Large intestine (tissue), 3 donors: ENCODE measurements at regions not wholly inside any gene's neighbourhood (a gene's known extent, or its start where the extent isn't known, plus 50 kb on each side); places are given as distances from the start of the nearest gene placed in this dataset.

Experiments used
- DNase-seq, 2 donors: peaks; one replicate each; pipeline versions ENCODE4 v3.0.0 to v3.0.0-alpha.2; 2013
- H3K27ac ChIP-seq: one replicate; pipeline ENCODE4 v1.5.1; 2013; ENCODE audit warnings: low read length
- H3K27me3 ChIP-seq: 2 replicates; pipeline ENCODE4 v1.6.1; 2013; ENCODE audit warnings: low read length; ENCODE audit not compliant: control insufficient read depth, insufficient read depth
- H3K36me3 ChIP-seq: 2 replicates; pipeline ENCODE4 v1.6.1; 2013; ENCODE audit warnings: low read length; ENCODE audit not compliant: control insufficient read depth, insufficient read depth
- H3K4me1 ChIP-seq: one replicate; pipeline ENCODE4 v1.6.1; 2013; ENCODE audit warnings: low read length; ENCODE audit not compliant: control insufficient read depth, insufficient read depth
- H3K4me3 ChIP-seq: one replicate; pipeline ENCODE4 v1.5.1; 2013; ENCODE audit warnings: low read length
- H3K9me3 ChIP-seq: one replicate; pipeline ENCODE4 v1.6.1; 2013; ENCODE audit warnings: mild to moderate bottlenecking, low read depth, low read length, moderate library complexity; ENCODE audit not compliant: control insufficient read depth
- WGBS: methylation state at CpG from one replicate; pipeline ENCODE4 v1.1.5; 2013; ENCODE audit warnings: low lambda C conversion rate; ENCODE audit not compliant: insufficient coverage; 5-methylcytosine and 5-hydroxymethylcytosine counted together

- H3K27me3 ChIP-seq = no peaks in the 10 kb centered on the region
- no peaks in the 10 kb centered on the region for H3K9me3 ChIP-seq
- no peak for DNase-seq
- no peak overlapping the region for H3K27ac ChIP-seq
- no CpG with 5 or more reads among the region's 5 CpGs for WGBS
- no peaks in the 10 kb centered on the region for H3K4me1 ChIP-seq
- no peak overlapping the region for H3K4me3 ChIP-seq
- no peaks in the 10 kb centered on the region for H3K36me3 ChIP-seq
Measured at GRCh38 chr10:4326647-4327046, 499.4 kb upstream of the AKR1E2 start.

GRCh38 chr10:4319870-4320367 is 506.1 kb upstream of the AKR1E2 start:
- H3K27me3 ChIP-seq = no peaks in the 10 kb centered on the region
- no peak overlapping the region for H3K27ac ChIP-seq
- no peaks in the 10 kb centered on the region for H3K36me3 ChIP-seq
- WGBS = 92% methylated on average over 2 of the region's 8 CpGs
- no peaks in the 10 kb centered on the region for H3K4me1 ChIP-seq
- no peaks in the 10 kb centered on the region for H3K9me3 ChIP-seq
- H3K4me3 ChIP-seq = no peak overlapping the region
- no peak for DNase-seq

GRCh38 chr10:4316161-4316810 is 509.7 kb upstream of the AKR1E2 start:
- Histone ChIP-seq H3K36me3 (no peaks in the 10 kb centered on the region), H3K27ac (no peak overlapping the region), H3K4me3 (no peak overlapping the region), H3K9me3 (no peaks in the 10 kb centered on the region), H3K27me3 (no peaks in the 10 kb centered on the region), H3K4me1 (no peaks in the 10 kb centered on the region)
- peak in 1 of 2 donors; percentile 5 for DNase-seq
- 79% methylated on average over 3 of the region's 13 CpGs for WGBS

- H3K36me3 ChIP-seq = no peaks in the 10 kb centered on the region
- DNase-seq = peak in 1 of 2 donors; percentile 8
- no peaks in the 10 kb centered on the region for H3K4me1 ChIP-seq
- no peak overlapping the region for H3K4me3 ChIP-seq
- WGBS = 60% methylated on average over 1 of the region's 4 CpGs
- H3K27ac ChIP-seq = no peak overlapping the region
- no peaks in the 10 kb centered on the region for H3K27me3 ChIP-seq
- H3K9me3 ChIP-seq = no peaks in the 10 kb centered on the region
Measured at GRCh38 chr10:4315551-4315950, 510.5 kb upstream of the AKR1E2 start.

DNA sequence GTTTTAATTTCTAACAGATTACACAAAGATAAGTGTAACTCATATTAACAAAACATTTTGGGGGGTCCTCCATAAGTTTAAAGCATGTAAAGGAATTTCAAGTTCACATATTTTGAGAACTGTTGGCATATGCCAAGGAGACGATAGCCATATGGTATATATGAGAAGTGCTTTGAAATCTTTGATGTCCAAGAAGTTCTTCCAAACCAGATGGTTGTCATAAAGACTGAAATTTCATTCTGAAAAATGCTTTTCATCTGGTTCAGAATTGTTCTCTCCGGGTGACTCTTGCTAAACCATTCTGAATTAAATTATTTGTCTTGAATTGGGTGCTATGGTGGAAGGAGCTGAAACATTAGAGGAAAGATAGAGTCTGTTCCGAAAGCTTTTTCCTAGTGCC is 513.0 kb upstream of the AKR1E2 start:
- H3K4me3 ChIP-seq = no peak overlapping the region
- no peaks in the 10 kb centered on the region for H3K4me1 ChIP-seq
- H3K9me3 ChIP-seq = no peaks in the 10 kb centered on the region
- no CpG with 5 or more reads among the region's 3 CpGs for whole genome bisulfite sequencing
- H3K27me3 ChIP-seq = no peaks in the 10 kb centered on the region
- H3K36me3 ChIP-seq = no peaks in the 10 kb centered on the region
- no peak overlapping the region for H3K27ac ChIP-seq
- DNase-seq = no peak

GRCh38 chr10:4312051-4312835 is 513.8 kb upstream of the AKR1E2 start:
- 79% methylated on average over 3 of the region's 4 CpGs for WGBS

GRCh38 chr10:4310172-4310571 is 515.8 kb upstream of the AKR1E2 start:
- H3K4me3 ChIP-seq = no peak overlapping the region
- H3K27ac ChIP-seq = no peak overlapping the region
- no peaks in the 10 kb centered on the region for H3K9me3 ChIP-seq
- H3K4me1 ChIP-seq = no peaks in the 10 kb centered on the region
- H3K36me3 ChIP-seq = no peaks in the 10 kb centered on the region
- DNase-seq = no peak
- WGBS = no CpG with 5 or more reads among the region's 3 CpGs
- H3K27me3 ChIP-seq = no peaks in the 10 kb centered on the region

More at GRCh38 chr10:4312051-4312835, 513.8 kb upstream of the AKR1E2 start:
- no peaks in the 10 kb centered on the region for H3K9me3 ChIP-seq
- H3K4me3 ChIP-seq = no peak overlapping the region
- no peak overlapping the region for H3K27ac ChIP-seq
- DNase-seq = no peak
- H3K36me3 ChIP-seq = no peaks in the 10 kb centered on the region
- H3K27me3 ChIP-seq = no peaks in the 10 kb centered on the region
- H3K4me1 ChIP-seq = no peaks in the 10 kb centered on the region

DNA sequence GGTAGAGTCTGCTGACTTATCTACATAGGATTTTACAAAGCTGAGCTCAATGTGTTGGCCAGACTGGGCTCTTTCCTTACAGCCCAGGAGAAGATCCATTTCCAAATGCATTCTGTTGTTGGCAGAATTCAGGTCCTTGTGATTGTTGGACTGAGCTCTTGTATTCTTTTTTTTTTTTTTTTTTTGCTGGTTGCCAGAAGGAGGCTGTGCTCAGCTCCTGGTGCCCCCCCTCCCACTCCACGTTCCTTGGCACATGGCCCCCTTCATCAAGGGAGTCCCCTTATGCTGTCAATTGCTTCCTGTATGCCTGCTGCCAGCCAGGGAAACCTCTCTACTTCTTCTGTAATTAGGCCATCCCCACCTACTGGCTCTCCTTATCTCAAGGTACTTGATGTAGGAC is 518.1 kb upstream of the AKR1E2 start:
- no peaks in the 10 kb centered on the region for H3K9me3 ChIP-seq
- no CpG with 5 or more reads among the region's 1 CpG for WGBS
- no peaks in the 10 kb centered on the region for H3K36me3 ChIP-seq
- no peaks in the 10 kb centered on the region for H3K4me1 ChIP-seq
- H3K27ac ChIP-seq = no peak overlapping the region
- no peak overlapping the region for H3K4me3 ChIP-seq
- H3K27me3 ChIP-seq = no peaks in the 10 kb centered on the region
- no peak for DNase-seq

GRCh38 chr10:4306871-4307270 is 519.1 kb upstream of the AKR1E2 start:
- WGBS = no CpG with 5 or more reads among the region's 3 CpGs
- no peak overlapping the region for H3K27ac ChIP-seq
- H3K4me3 ChIP-seq = no peak overlapping the region
- no peaks in the 10 kb centered on the region for H3K9me3 ChIP-seq
- no peaks in the 10 kb centered on the region for H3K4me1 ChIP-seq
- H3K36me3 ChIP-seq = no peaks in the 10 kb centered on the region
- no peak for DNase-seq
- H3K27me3 ChIP-seq = no peaks in the 10 kb centered on the region

GRCh38 chr10:4303045-4303444 is 518.0 kb upstream of the KLF6 start:
- H3K27ac ChIP-seq = no peak overlapping the region
- WGBS = 100% methylated on average over 1 of the region's 5 CpGs
- no peaks in the 10 kb centered on the region for H3K27me3 ChIP-seq
- H3K9me3 ChIP-seq = no peaks in the 10 kb centered on the region
- H3K4me3 ChIP-seq = no peak overlapping the region
- H3K36me3 ChIP-seq = no peaks in the 10 kb centered on the region
- DNase-seq = no peak
- no peaks in the 10 kb centered on the region for H3K4me1 ChIP-seq
